H1 (cell line): ENCODE measurements at regions not wholly inside any gene's neighbourhood (a gene's known extent, or its start where the extent isn't known, plus 50 kb on each side); places are given as distances from the start of the nearest gene placed in this dataset.

ENCODE experiments used
- CTCF ChIA-PET: fragments of 300-600 bp; sonication (Branson Sonifier 250); formaldehyde crosslinking; loops from one replicate; lab custom pipeline; 2021; ENCODE audit not compliant: partially characterized antibody; lab: Charles Lee
- POLR2A ChIA-PET: fragments of 300-600 bp; sonication (Branson Sonifier 250); formaldehyde crosslinking; loops from one replicate; lab custom pipeline; 2021; ENCODE audit warnings: inconsistent platforms; ENCODE audit not compliant: partially characterized antibody; lab: Charles Lee
- DNase-seq, 2 experiments: peaks; one replicate each; pipeline versions ENCODE4 v3.0.0 to v3.0.0-alpha.2; 2010 to 2022; ENCODE audit warnings: low spot score in 2 of 2, low read depth in 1 of 2, mixed read lengths in 1 of 2
- FAIRE-seq: peaks from 2 replicates; lab custom pipeline; 2011; peaks lifted over from hg19 to GRCh38; lab: Jason Lieb, UNC
- H2AFZ ChIP-seq: 2 replicates; pipeline ENCODE4 v1.8.1; 2012; ENCODE audit warnings: low read length, inconsistent platforms
- H2AK5ac ChIP-seq: 2 replicates; pipeline ENCODE4 v1.6.1; 2013; ENCODE audit warnings: low read depth, low read length
- H2BK120ac ChIP-seq: replicated peaks from 2 replicates; pipeline ENCODE3; 2013; ENCODE audit warnings: low read depth, low read length, inconsistent platforms
- H2BK12ac ChIP-seq: 2 replicates; pipeline ENCODE4 v1.6.1; 2013; ENCODE audit warnings: low read depth, low read length
- H2BK15ac ChIP-seq: 2 replicates; pipeline ENCODE4 v1.6.1; 2013; ENCODE audit warnings: low read length
- H2BK20ac ChIP-seq: 2 replicates; pipeline ENCODE4 v1.6.1; 2013; ENCODE audit warnings: low read length
- H2BK5ac ChIP-seq: 2 replicates; pipeline ENCODE4 v1.6.1; 2013; ENCODE audit warnings: low read depth, low read length
- H3K14ac ChIP-seq: 2 replicates; pipeline ENCODE4 v1.6.1; 2013; ENCODE audit warnings: inconsistent platforms; ENCODE audit not compliant: insufficient read length
- H3K18ac ChIP-seq: 2 replicates; pipeline ENCODE4 v1.6.1; 2013; ENCODE audit warnings: low read length; ENCODE audit errors: extremely low read depth
- H3K23ac ChIP-seq: 2 replicates; pipeline ENCODE4 v1.6.1; 2013; ENCODE audit warnings: inconsistent platforms; ENCODE audit not compliant: insufficient read length
- H3K23me2 ChIP-seq: 2 replicates; pipeline ENCODE4 v1.6.1; 2013; ENCODE audit warnings: low read depth, low read length
- H3K27ac ChIP-seq: 2 replicates; pipeline ENCODE4 v1.6.1; 2011; ENCODE audit warnings: low read depth, low read length, inconsistent platforms
- H3K27me3 ChIP-seq, 4 experiments: replicated peaks in 1 of 4; 1 replicate in 1 of 4; 2 replicates in 3 of 4; pipeline versions ENCODE4 v1.6.1 to v1.8.1; 2011 to 2013; ENCODE audit warnings: low read length in 3 of 4, mild to moderate bottlenecking in 3 of 4, inconsistent platforms in 2 of 4, mixed read lengths in 2 of 4, moderate library complexity in 1 of 4; ENCODE audit not compliant: control insufficient read depth in 3 of 4, insufficient read depth in 3 of 4; ENCODE audit errors: extremely low read depth in 1 of 4
- H3K36me3 ChIP-seq, 4 experiments: 2 replicates each; pipeline versions ENCODE4 v1.6.1 to v1.8.1; 2011 to 2013; ENCODE audit warnings: mild to moderate bottlenecking in 4 of 4, low read length in 3 of 4, moderate library complexity in 2 of 4, control low read depth in 1 of 4, inconsistent platforms in 1 of 4; ENCODE audit not compliant: insufficient read depth in 4 of 4, control insufficient read depth in 2 of 4
- H3K4ac ChIP-seq: replicated peaks from 2 replicates; pipeline ENCODE3; 2013; ENCODE audit warnings: low read length, low read depth, mixed read lengths, inconsistent platforms; ENCODE audit not compliant: insufficient read length
- H3K4me1 ChIP-seq, 4 experiments: replicated peaks in 1 of 4; 1 replicate in 1 of 4; 2 replicates in 3 of 4; pipeline versions ENCODE4 v1.6.1 to v1.8.1; 2011 to 2013; ENCODE audit warnings: low read length in 3 of 4, inconsistent platforms in 2 of 4, mixed read lengths in 1 of 4; ENCODE audit not compliant: insufficient read depth in 4 of 4, control insufficient read depth in 3 of 4
- H3K4me2 ChIP-seq, 2 experiments: 2 replicates each; pipeline versions ENCODE4 v1.6.1 to v1.8.1; 2011 to 2013; ENCODE audit warnings: low read depth in 2 of 2, low read length in 2 of 2, control low read depth in 1 of 2, inconsistent platforms in 1 of 2, mild to moderate bottlenecking in 1 of 2; ENCODE audit not compliant: insufficient read depth in 1 of 2
- H3K4me3 ChIP-seq, 4 experiments: fragments of 200-600, 300-600 bp in 1 of 4; sonication (generic), shearing (Covaris generic), sonication (Bioruptor Twin) in 1 of 4; 2 replicates each; pipeline versions ENCODE4 v1.5.1 to v1.8.1; 2011 to 2016; ENCODE audit warnings: low read length in 4 of 4, low read depth in 3 of 4, control low read depth in 2 of 4, inconsistent platforms in 2 of 4, mild to moderate bottlenecking in 2 of 4, mixed read lengths in 1 of 4, moderate library complexity in 1 of 4; ENCODE audit not compliant: insufficient read depth in 2 of 4; ENCODE audit errors: extremely low read depth in 1 of 4
- H3K56ac ChIP-seq: replicated peaks from 2 replicates; pipeline ENCODE3; 2013; ENCODE audit warnings: low read depth, mild to moderate bottlenecking, mixed read lengths, low read length, inconsistent platforms; ENCODE audit not compliant: insufficient read length
- H3K79me1 ChIP-seq: 2 replicates; pipeline ENCODE4 v1.6.1; 2013; ENCODE audit warnings: low read depth, low read length, control low read depth
- H3K79me2 ChIP-seq, 2 experiments: 2 replicates each; pipeline versions ENCODE4 v1.6.1 to v1.8.1; 2012 to 2013; ENCODE audit warnings: low read length in 2 of 2, mild to moderate bottlenecking in 2 of 2, inconsistent platforms in 1 of 2; ENCODE audit not compliant: insufficient read depth in 2 of 2, control insufficient read depth in 1 of 2
- H3K9ac ChIP-seq, 4 experiments: replicated peaks in 1 of 4; 1 replicate in 1 of 4; 2 replicates in 3 of 4; pipeline versions ENCODE4 v1.6.1 to v1.8.1; 2011 to 2013; ENCODE audit warnings: low read depth in 3 of 4, low read length in 3 of 4, control low read depth in 2 of 4, mild to moderate bottlenecking in 2 of 4, moderate library complexity in 2 of 4, inconsistent platforms in 1 of 4; ENCODE audit errors: extremely low read depth in 1 of 4
- H3K9me3 ChIP-seq, 2 experiments: 2 replicates each; pipeline versions ENCODE4 v1.6.1 to v1.8.1; 2012 to 2013; ENCODE audit warnings: mild to moderate bottlenecking in 2 of 2, moderate library complexity in 2 of 2, control low read depth in 1 of 2, inconsistent platforms in 1 of 2, low read depth in 1 of 2, low read length in 1 of 2, mixed read lengths in 1 of 2; ENCODE audit not compliant: insufficient read depth in 2 of 2
- H4K20me1 ChIP-seq, 2 experiments: replicated peaks in 1 of 2; 2 replicates each; pipeline versions ENCODE3 to v1.8.1; 2011 to 2013; ENCODE audit warnings: inconsistent platforms in 2 of 2, low read length in 2 of 2, mild to moderate bottlenecking in 1 of 2; ENCODE audit not compliant: insufficient read depth in 2 of 2, control insufficient read depth in 1 of 2
- H4K5ac ChIP-seq: 2 replicates; pipeline ENCODE4 v1.6.1; 2013; ENCODE audit warnings: low read length, low read depth, mixed read lengths, inconsistent platforms; ENCODE audit not compliant: insufficient read length
- H4K8ac ChIP-seq: 2 replicates; pipeline ENCODE4 v1.8.0; 2013; ENCODE audit warnings: mild to moderate bottlenecking, moderate library complexity, low read length, inconsistent platforms; ENCODE audit not compliant: insufficient read depth; ENCODE audit errors: extremely low read depth
- H4K91ac ChIP-seq: replicated peaks from 2 replicates; pipeline ENCODE3; 2013; ENCODE audit warnings: low read length, mixed read lengths, inconsistent platforms; ENCODE audit not compliant: insufficient read length
- ASH2L ChIP-seq: fragments of 200-600, 300-600 bp; sonication (generic); IDR thresholded peaks from one replicate; pipeline ENCODE4 v1.7.1; 2017; ENCODE audit warnings: low read length
- CHD1 ChIP-seq: IDR thresholded peaks from 2 replicates; pipeline ENCODE4 v1.6.1; 2012; ENCODE audit warnings: low read depth, low read length, improper control_type of control experiment
- CREB1 ChIP-seq: IDR thresholded peaks from 2 replicates; pipeline ENCODE4 v1.6.1; 2012; ENCODE audit warnings: inconsistent platforms
- EP300 ChIP-seq, 2 experiments: IDR thresholded peaks; 1 replicate in 1 of 2; 2 replicates in 1 of 2; pipeline ENCODE4 v1.6.1; 2011 to 2012; ENCODE audit warnings: low read depth in 2 of 2, low read length in 2 of 2, mild to moderate bottlenecking in 2 of 2, borderline replicate concordance in 1 of 2, inconsistent platforms in 1 of 2, moderate library complexity in 1 of 2
- POLR2A ChIP-seq, 2 experiments: IDR thresholded peaks; 1 replicate in 1 of 2; 2 replicates in 1 of 2; pipeline ENCODE4 v1.6.1; 2011; ENCODE audit warnings: low read depth in 2 of 2, low read length in 2 of 2, mild to moderate bottlenecking in 2 of 2; ENCODE audit errors: control extremely low read depth in 1 of 2
- RFX5 ChIP-seq: IDR thresholded peaks from 2 replicates; pipeline ENCODE4 v1.6.1; 2011; ENCODE audit warnings: low read depth, low read length, improper control_type of control experiment, borderline replicate concordance
- RXRA ChIP-seq: IDR thresholded peaks from 2 replicates; pipeline ENCODE4 v1.6.1; 2011; ENCODE audit warnings: low read depth, mild to moderate bottlenecking, low read length, moderate library complexity; ENCODE audit not compliant: insufficient read depth
- SUZ12 ChIP-seq: fragments of 200-600 bp; sonication (generic); IDR thresholded peaks from 2 replicates; pipeline ENCODE4 v1.6.1; 2012; ENCODE audit warnings: mild to moderate bottlenecking, inconsistent platforms, low read length, moderate library complexity, mixed read lengths
- TAF7 ChIP-seq: optimal IDR thresholded peaks from 2 replicates; pipeline ENCODE3; 2011; ENCODE audit warnings: low read depth, mild to moderate bottlenecking, inconsistent platforms, low read length, moderate library complexity, borderline replicate concordance
- TCF12 ChIP-seq: IDR thresholded peaks from 2 replicates; pipeline ENCODE4 v1.6.1; 2011; ENCODE audit warnings: low read depth, mild to moderate bottlenecking, low read length
- ZNF274 ChIP-seq: IDR thresholded peaks from 2 replicates; pipeline ENCODE4 v1.7.0; 2012; ENCODE audit warnings: low read length, borderline replicate concordance; ENCODE audit errors: extremely low read depth
- WGBS, 2 experiments: shearing (Covaris generic) in 1 of 2; methylation state at CpG; one replicate each; pipeline versions ENCODE4 v1.1.6 to v1.1.7; 2013 to 2015; ENCODE audit warnings: low lambda C conversion rate in 2 of 2, mixed read lengths in 2 of 2, inconsistent platforms in 1 of 2, low coverage in 1 of 2, missing lambda C conversion rate in 1 of 2; ENCODE audit not compliant: insufficient replicate concordance in 2 of 2, insufficient coverage in 1 of 2, insufficient read length in 1 of 2; ENCODE audit errors: extremely low coverage in 1 of 2, missing lambda C conversion rate in 1 of 2; 5-methylcytosine and 5-hydroxymethylcytosine counted together
- TF ChIP-seq, protein P1 (sequence below), 3 experiments: IDR thresholded peaks; 1 replicate in 2 of 3; 2 replicates in 1 of 3; pipeline versions ENCODE4 v1.5.1 to v1.6.1; 2011; ENCODE audit warnings: low read length in 3 of 3, mild to moderate bottlenecking in 3 of 3, inconsistent platforms in 2 of 3, low read depth in 1 of 3, moderate library complexity in 1 of 3; ENCODE audit not compliant: insufficient read depth in 1 of 3; ENCODE audit errors: control extremely low read depth in 1 of 3
- TF ChIP-seq, protein P2 (sequence below): IDR thresholded peaks from 2 replicates; pipeline ENCODE4 v1.6.1; 2012; ENCODE audit warnings: inconsistent platforms

DNA sequence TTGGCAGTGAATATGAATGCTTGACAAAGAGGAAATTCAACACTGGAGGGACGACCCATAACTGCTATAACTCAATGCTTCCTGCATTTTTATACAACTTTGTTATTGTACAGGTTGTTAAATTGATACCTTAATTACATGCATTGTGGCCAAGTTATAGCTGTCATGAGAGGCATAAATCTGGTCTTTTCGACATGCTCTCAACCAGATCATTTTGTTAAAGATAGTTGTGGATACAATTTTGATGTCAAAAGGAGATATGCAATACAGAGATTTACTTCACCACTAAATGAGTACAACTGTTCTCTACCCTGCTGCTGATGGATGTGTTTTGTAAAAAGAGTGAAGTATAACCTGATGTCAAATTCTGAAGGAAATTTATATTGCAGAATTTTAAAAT is 946.0 kb downstream of the GALC start:
- Histone ChIP-seq H2BK12ac (no peak overlapping the region), H2BK120ac (no peak overlapping the region), H4K20me1 (no peaks in the 10 kb centered on the region), H3K23me2 (peaks cover 2% of the 10 kb centered on the region; the same call in 1 of the 2 replicates), H3K18ac (no peak overlapping the region), H3K4ac (no peak overlapping the region), H2AFZ (no peak overlapping the region), H3K27ac (no peak overlapping the region), H3K23ac (no peak overlapping the region), H4K5ac (no peak overlapping the region), H4K91ac (no peak overlapping the region), H3K14ac (no peak overlapping the region), H2BK5ac (no peak overlapping the region), H3K79me2 (no peaks in the 10 kb centered on the region), H3K79me1 (no peaks in the 10 kb centered on the region), H3K4me2 (no peak overlapping the region), H3K4me1 (no peaks in the 10 kb centered on the region), H2BK15ac (no peak overlapping the region), H3K9me3 (no peaks in the 10 kb centered on the region), H3K27me3 (no peaks in the 10 kb centered on the region), H3K36me3 (no peaks in the 10 kb centered on the region), H3K4me3 (no peak overlapping the region), H3K56ac (no peak overlapping the region), H4K8ac (no peak overlapping the region), H3K9ac (no peak overlapping the region), H2AK5ac (no peak overlapping the region), H2BK20ac (no peak overlapping the region)
- whole genome bisulfite sequencing, 2 experiments = 90% methylated on average over 2 of the region's 2 CpGs; no CpG with 5 or more reads in 1 of the 2 experiments
- ChIA-PET POLR2A (no interaction called here), CTCF (no interaction called here)
- FAIRE-seq (no peak), DNase-seq (no peak)
- TF ChIP-seq RFX5 = no peak
- TF ChIP-seq RXRA = no peak
- no peak for TF ChIP-seq POLR2A (IDR thresholded peaks at IDR 0.05; ENCODE audit: control extremely low read depth in 1 of 2, low read depth in 2 of 2, low read length in 2 of 2)
- no peak for TF ChIP-seq CHD1
- TF ChIP-seq, protein P1, sequence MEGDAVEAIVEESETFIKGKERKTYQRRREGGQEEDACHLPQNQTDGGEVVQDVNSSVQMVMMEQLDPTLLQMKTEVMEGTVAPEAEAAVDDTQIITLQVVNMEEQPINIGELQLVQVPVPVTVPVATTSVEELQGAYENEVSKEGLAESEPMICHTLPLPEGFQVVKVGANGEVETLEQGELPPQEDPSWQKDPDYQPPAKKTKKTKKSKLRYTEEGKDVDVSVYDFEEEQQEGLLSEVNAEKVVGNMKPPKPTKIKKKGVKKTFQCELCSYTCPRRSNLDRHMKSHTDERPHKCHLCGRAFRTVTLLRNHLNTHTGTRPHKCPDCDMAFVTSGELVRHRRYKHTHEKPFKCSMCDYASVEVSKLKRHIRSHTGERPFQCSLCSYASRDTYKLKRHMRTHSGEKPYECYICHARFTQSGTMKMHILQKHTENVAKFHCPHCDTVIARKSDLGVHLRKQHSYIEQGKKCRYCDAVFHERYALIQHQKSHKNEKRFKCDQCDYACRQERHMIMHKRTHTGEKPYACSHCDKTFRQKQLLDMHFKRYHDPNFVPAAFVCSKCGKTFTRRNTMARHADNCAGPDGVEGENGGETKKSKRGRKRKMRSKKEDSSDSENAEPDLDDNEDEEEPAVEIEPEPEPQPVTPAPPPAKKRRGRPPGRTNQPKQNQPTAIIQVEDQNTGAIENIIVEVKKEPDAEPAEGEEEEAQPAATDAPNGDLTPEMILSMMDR (IDR thresholded peaks at IDR 0.05; ENCODE audit: control extremely low read depth in 1 of 3, insufficient read depth in 1 of 3, low read depth in 1 of 3, low read length in 3 of 3) = no peak
- TF ChIP-seq ZNF274 = no peak
- TF ChIP-seq SUZ12 = no peak
- no peak for TF ChIP-seq TCF12
- TF ChIP-seq TAF7 = no peak
- no peak for TF ChIP-seq ASH2L
- no peak for TF ChIP-seq CREB1
- TF ChIP-seq, protein P2, sequence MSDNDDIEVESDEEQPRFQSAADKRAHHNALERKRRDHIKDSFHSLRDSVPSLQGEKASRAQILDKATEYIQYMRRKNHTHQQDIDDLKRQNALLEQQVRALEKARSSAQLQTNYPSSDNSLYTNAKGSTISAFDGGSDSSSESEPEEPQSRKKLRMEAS = no peak
- no peak for TF ChIP-seq EP300 (IDR thresholded peaks at IDR 0.05; ENCODE audit: borderline replicate concordance in 1 of 2, low read depth in 2 of 2, low read length in 2 of 2)
